IMR-90 (cell line): ENCODE measurements at regions not wholly inside any gene's neighbourhood (a gene's known extent, or its start where the extent isn't known, plus 50 kb on each side); places are given as distances from the start of the nearest gene placed in this dataset.

Source experiments
- ATAC-seq: fragments of 200-7000 bp; cut with Tn5 transposase; 2 replicates; pipeline ENCODE4 v1.9.1; 2020; ENCODE audit warnings: low read depth, mild to moderate bottlenecking, moderate library complexity
- BruUV-seq: library from RNA; stranded (reverse); fragments of 400-500 nt; replicated peaks from 2 replicates; lab custom pipeline; 2021; lab: Mats Ljungman, UMichigan
- CTCF ChIA-PET: fragments of 300-600 bp; formaldehyde crosslinking; extraction: SDS; loops from one replicate; lab custom pipeline; 2021; ENCODE audit warnings: antibody characterized with exemption; lab: Yijun Ruan, JAX
- POLR2A ChIA-PET: fragments of 300-600 bp; sonication (Branson Sonifier 250); formaldehyde crosslinking; loops from one replicate; lab custom pipeline; 2022; ENCODE audit warnings: antibody characterized with exemption; ENCODE audit not compliant: unreplicated experiment; lab: Charles Lee
- DNase-seq: peaks from one replicate; pipeline ENCODE4 v3.0.0; 2013
- H2AFZ ChIP-seq: replicated peaks from 2 replicates; pipeline ENCODE3; 2013; ENCODE audit warnings: low read length, mild to moderate bottlenecking; ENCODE audit not compliant: poor library complexity
- H2AK5ac ChIP-seq: 2 replicates; pipeline ENCODE4 v1.6.1; 2013; ENCODE audit warnings: low read depth, low read length, inconsistent platforms
- H2AK9ac ChIP-seq: replicated peaks from 2 replicates; pipeline ENCODE3; 2013; ENCODE audit warnings: mild to moderate bottlenecking, low read depth, low read length, moderate library complexity; ENCODE audit not compliant: poor library complexity
- H2BK120ac ChIP-seq: 2 replicates; pipeline ENCODE4 v1.6.1; 2013; ENCODE audit warnings: low read depth, low read length, inconsistent platforms
- H2BK15ac ChIP-seq: 3 replicates; pipeline ENCODE4 v1.6.1; 2013; ENCODE audit warnings: low read depth, low read length, inconsistent platforms
- H2BK20ac ChIP-seq: 2 replicates; pipeline ENCODE4 v1.6.1; 2013; ENCODE audit warnings: low read depth, mild to moderate bottlenecking, inconsistent platforms, low read length, moderate library complexity
- H2BK5ac ChIP-seq: 2 replicates; pipeline ENCODE4 v1.6.1; 2013; ENCODE audit warnings: mild to moderate bottlenecking, low read depth, low read length, inconsistent platforms; ENCODE audit not compliant: poor library complexity, severe bottlenecking
- H3K14ac ChIP-seq: replicated peaks from 2 replicates; pipeline ENCODE4 v1.6.1; 2013; ENCODE audit warnings: low read depth, low read length, inconsistent platforms
- H3K18ac ChIP-seq: 2 replicates; pipeline ENCODE4 v1.6.1; 2013; ENCODE audit warnings: low read depth, low read length, control low read depth
- H3K23ac ChIP-seq: 2 replicates; pipeline ENCODE4 v1.6.1; 2013; ENCODE audit warnings: low read depth, low read length, inconsistent platforms
- H3K27ac ChIP-seq: 2 replicates; pipeline ENCODE4 v1.5.1; 2013; ENCODE audit warnings: mild to moderate bottlenecking, control low read depth, low read length; ENCODE audit not compliant: insufficient read depth
- H3K27me3 ChIP-seq: 2 replicates; pipeline ENCODE4 v1.6.1; 2013; ENCODE audit warnings: low read length; ENCODE audit not compliant: control insufficient read depth, insufficient read depth
- H3K36me3 ChIP-seq: 2 replicates; pipeline ENCODE4 v1.6.1; 2013; ENCODE audit warnings: low read length, mixed read lengths; ENCODE audit not compliant: control insufficient read depth, insufficient read depth
- H3K4ac ChIP-seq: 2 replicates; pipeline ENCODE4 v1.6.1; 2013; ENCODE audit warnings: low read depth, low read length, inconsistent platforms
- H3K4me1 ChIP-seq: 2 replicates; pipeline ENCODE4 v1.6.1; 2013; ENCODE audit warnings: low read length, mixed read lengths; ENCODE audit not compliant: control insufficient read depth, insufficient read depth
- H3K4me2 ChIP-seq: 2 replicates; pipeline ENCODE4 v1.6.1; 2013; ENCODE audit warnings: low read depth, mild to moderate bottlenecking, control low read depth, low read length, moderate library complexity
- H3K4me3 ChIP-seq: 2 replicates; pipeline ENCODE4 v1.5.1; 2013; ENCODE audit warnings: low read depth, mild to moderate bottlenecking, control low read depth, low read length, moderate library complexity; ENCODE audit not compliant: insufficient read depth
- H3K56ac ChIP-seq: 2 replicates; pipeline ENCODE4 v1.6.1; 2013; ENCODE audit warnings: low read length, inconsistent platforms; ENCODE audit not compliant: insufficient read depth; ENCODE audit errors: extremely low read depth
- H3K79me1 ChIP-seq, 2 experiments: 2 replicates each; pipeline ENCODE4 v1.6.1; 2013; ENCODE audit warnings: low read length in 2 of 2, inconsistent platforms in 1 of 2, low read depth in 1 of 2
- H3K9ac ChIP-seq: 2 replicates; pipeline ENCODE4 v1.6.1; 2013; ENCODE audit warnings: low read depth, low read length, control low read depth
- H3K9me1 ChIP-seq: 2 replicates; pipeline ENCODE4 v1.6.1; 2013; ENCODE audit warnings: low read length, inconsistent platforms; ENCODE audit not compliant: insufficient read depth
- H3K9me3 ChIP-seq: 2 replicates; pipeline ENCODE4 v1.6.1; 2013; ENCODE audit warnings: low read length; ENCODE audit not compliant: control insufficient read depth, insufficient read depth
- H4K20me1 ChIP-seq: 2 replicates; pipeline ENCODE4 v1.6.1; 2013; ENCODE audit warnings: low read length, inconsistent platforms; ENCODE audit not compliant: insufficient read depth
- H4K5ac ChIP-seq: 2 replicates; pipeline ENCODE4 v1.6.1; 2013; ENCODE audit warnings: mild to moderate bottlenecking, low read depth, low read length, control low read depth
- H4K8ac ChIP-seq, 2 experiments: 2 replicates each; pipeline ENCODE4 v1.6.1; 2013; ENCODE audit warnings: low read depth in 2 of 2, low read length in 2 of 2, control low read depth in 1 of 2, inconsistent platforms in 1 of 2
- H4K91ac ChIP-seq: 2 replicates; pipeline ENCODE4 v1.6.1; 2013; ENCODE audit warnings: low read depth, low read length, inconsistent platforms; ENCODE audit not compliant: insufficient read depth
- CEBPB ChIP-seq: IDR thresholded peaks from 2 replicates; pipeline ENCODE4 v1.6.1; 2012; ENCODE audit warnings: low read depth, low read length, improper control_type of control experiment
- FOS ChIP-seq: fragments of 150-350 bp; IDR thresholded peaks from 2 replicates; pipeline ENCODE4 v1.6.1; 2016; ENCODE audit warnings: low read depth, low read length
- MAFK ChIP-seq: IDR thresholded peaks from 2 replicates; pipeline ENCODE4 v1.6.1; 2012; ENCODE audit warnings: low read depth, low read length, improper control_type of control experiment
- MAZ ChIP-seq: IDR thresholded peaks from 2 replicates; pipeline ENCODE4 v1.6.1; 2012; ENCODE audit warnings: low read depth, mild to moderate bottlenecking, low read length, improper control_type of control experiment, moderate library complexity, borderline replicate concordance
- NFE2L2 ChIP-seq: fragments of 150-350 bp; IDR thresholded peaks from 2 replicates; pipeline ENCODE4 v1.6.1; 2016; ENCODE audit warnings: low read depth, mild to moderate bottlenecking, low read length
- RCOR1 ChIP-seq: IDR thresholded peaks from 2 replicates; pipeline ENCODE4 v1.6.1; 2012; ENCODE audit warnings: mild to moderate bottlenecking, low read length, improper control_type of control experiment; ENCODE audit not compliant: insufficient replicate concordance
- RFX5 ChIP-seq: IDR thresholded peaks from 2 replicates; pipeline ENCODE4 v1.8.0; 2012; ENCODE audit warnings: low read depth, mild to moderate bottlenecking, low read length, moderate library complexity
- SMC3 ChIP-seq: fragments of 150-350 bp; IDR thresholded peaks from 2 replicates; pipeline ENCODE4 v1.6.1; 2016; ENCODE audit warnings: low read depth, mild to moderate bottlenecking, antibody characterized with exemption, low read length, moderate library complexity
- WGBS, 2 experiments: methylation state at CpG; one replicate each; pipeline versions ENCODE4 v1.1.5 to v1.1.7; 2013; ENCODE audit warnings: missing lambda C conversion rate in 2 of 2; ENCODE audit not compliant: insufficient read length in 1 of 2; ENCODE audit errors: extremely low coverage in 2 of 2; 5-methylcytosine and 5-hydroxymethylcytosine counted together
- dilution Hi-C: fragments of 300-500 bp; cut with HindIII; formaldehyde crosslinking; loops from one replicate; pipeline ENCODE4 v1.14.3; 2018; ENCODE audit warnings: low sequenced_read_pairs; ENCODE audit not compliant: unreplicated experiment
- in situ Hi-C: fragments of 300-500 bp; cut with MboI; formaldehyde crosslinking; loops from 3 replicates; pipeline ENCODE4 v1.14.3; 2019; ENCODE audit warnings: low sequenced_read_pairs, inconsistent platforms, mixed read lengths
- intact Hi-C: fragments of 100-400 bp; cut with micrococcal nuclease; formaldehyde crosslinking; loops from 2 replicates; pipeline ENCODE4 v1.10.0; 2022
- TF ChIP-seq, protein P1 (sequence below): fragments of 150-350 bp; IDR thresholded peaks from 2 replicates; pipeline ENCODE4 v1.6.1; 2017; ENCODE audit warnings: mild to moderate bottlenecking, antibody characterized with exemption, low read length, low read depth

DNA sequence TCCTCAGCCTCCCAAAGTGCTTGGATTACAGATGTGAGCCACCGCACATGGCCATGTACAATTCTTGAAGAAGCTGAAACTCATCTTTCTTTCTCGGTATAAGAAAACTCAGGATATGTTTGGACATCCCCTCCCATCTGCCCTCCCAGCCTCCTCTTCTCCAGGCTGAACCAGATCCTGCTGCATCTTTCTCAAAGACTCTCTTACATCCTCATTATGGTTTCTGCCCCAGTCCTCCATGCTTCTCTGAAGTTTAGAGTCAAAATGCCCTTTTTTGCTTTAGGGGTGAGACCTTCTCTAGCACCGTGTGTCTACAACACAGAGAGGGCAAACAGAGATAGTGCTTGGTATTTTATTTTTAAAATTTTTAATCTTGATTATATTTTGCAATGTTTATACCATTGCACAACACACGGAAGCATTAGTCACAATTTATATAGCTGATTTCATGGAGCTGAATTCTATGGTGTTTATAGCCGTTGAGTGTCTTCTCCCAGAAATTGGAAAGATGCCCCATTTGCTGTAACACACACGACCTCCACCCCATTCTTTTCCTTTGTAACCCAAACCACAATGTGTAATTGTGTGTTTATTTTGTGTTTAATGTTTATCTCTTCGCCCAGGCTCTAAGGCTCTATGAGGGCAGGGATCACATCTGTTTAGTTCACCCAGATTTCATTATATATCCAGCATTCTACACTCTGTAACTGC is 206.0 kb upstream of the TNP1 start:
- peak overlapping the region; percentile 84 for H4K91ac ChIP-seq
- H3K79me1 ChIP-seq = no peaks in the 10 kb centered on the region
- H2BK15ac ChIP-seq = peak overlapping the region; percentile 68; the same call in 2 of the 3 replicates
- H3K4me2 ChIP-seq = no peak overlapping the region
- peak overlapping the region; percentile 75 for H3K4ac ChIP-seq
- DNase-seq (peak; percentile 98), ATAC-seq (peak; percentile 91)
- no peaks in the 10 kb centered on the region for H3K36me3 ChIP-seq
- ChIA-PET POLR2A (interaction anchor here (0.5 to 1.1 kb wide), 2 partner anchors 272 to 370 kb away, joined by 3 to 4 read pairs; partner anchors contain the start of gene IGFBP5), CTCF (interaction anchor here (1.0 to 1.8 kb wide), 2 partner anchors 14 to 100 kb away, joined by 3 to 4 read pairs; no protein-coding TSS in a partner anchor)
- H4K5ac ChIP-seq = peak overlapping the region; percentile 85
- no peaks in the 10 kb centered on the region for H3K27me3 ChIP-seq
- no peak overlapping the region for H2AK9ac ChIP-seq
- no peak overlapping the region for H3K9ac ChIP-seq
- no peaks in the 10 kb centered on the region for H4K20me1 ChIP-seq
- peak overlapping the region; percentile 50 for H3K56ac ChIP-seq
- peak overlapping the region; percentile 70 for H3K23ac ChIP-seq
- BruUV-seq = no TSS peak
- H2BK5ac ChIP-seq = peak overlapping the region; percentile 88
- peaks cover 13% of the 10 kb centered on the region for H3K9me3 ChIP-seq
- peak overlapping the region; percentile 90 for H2BK20ac ChIP-seq
- TF ChIP-seq MAZ (peak; percentile 36; the same call in 1 of the 2 replicates), MAFK (peak; percentile 8; the same call in 1 of the 2 replicates), FOS (peak; percentile 90), CEBPB (peak; percentile 99), NFE2L2 (no peak), RFX5 (no peak), RCOR1 (peak; percentile 90), SMC3 (peak; percentile 27; the same call in 1 of the 2 replicates)
- TF ChIP-seq, protein P1, sequence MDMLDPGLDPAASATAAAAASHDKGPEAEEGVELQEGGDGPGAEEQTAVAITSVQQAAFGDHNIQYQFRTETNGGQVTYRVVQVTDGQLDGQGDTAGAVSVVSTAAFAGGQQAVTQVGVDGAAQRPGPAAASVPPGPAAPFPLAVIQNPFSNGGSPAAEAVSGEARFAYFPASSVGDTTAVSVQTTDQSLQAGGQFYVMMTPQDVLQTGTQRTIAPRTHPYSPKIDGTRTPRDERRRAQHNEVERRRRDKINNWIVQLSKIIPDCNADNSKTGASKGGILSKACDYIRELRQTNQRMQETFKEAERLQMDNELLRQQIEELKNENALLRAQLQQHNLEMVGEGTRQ = no peak
- peaks cover 13% of the 10 kb centered on the region for H3K9me1 ChIP-seq
- no peak overlapping the region for H3K4me3 ChIP-seq
- intact Hi-C loops = loop anchor here (1.0 to 5.0 kb wide), 4 partner anchors 39 to 371 kb away; partner anchors contain the start of gene IGFBP5
- H3K4me1 ChIP-seq = peaks cover 14% of the 10 kb centered on the region
- H2AFZ ChIP-seq = no peak overlapping the region
- peak overlapping the region; percentile 94 for H2BK120ac ChIP-seq
- peak overlapping the region; percentile 82 for H3K14ac ChIP-seq
- in situ Hi-C loops = no loop called here
- peak overlapping the region; percentile 44 to 72 for H4K8ac ChIP-seq
- peak overlapping the region; percentile 61 for H2AK5ac ChIP-seq
- peak overlapping the region; percentile 95 for H3K18ac ChIP-seq
- H3K27ac ChIP-seq = peak overlapping the region; percentile 99
- dilution Hi-C loops = no loop called here
- WGBS, 2 experiments = no CpG with 5 or more reads among the region's 7 CpGs
